ENCODE measurements at regions not wholly inside any gene's neighbourhood (a gene's known extent, or its start where the extent isn't known, plus 50 kb on each side); places are given as distances from the start of the nearest gene placed in this dataset.

DNA sequence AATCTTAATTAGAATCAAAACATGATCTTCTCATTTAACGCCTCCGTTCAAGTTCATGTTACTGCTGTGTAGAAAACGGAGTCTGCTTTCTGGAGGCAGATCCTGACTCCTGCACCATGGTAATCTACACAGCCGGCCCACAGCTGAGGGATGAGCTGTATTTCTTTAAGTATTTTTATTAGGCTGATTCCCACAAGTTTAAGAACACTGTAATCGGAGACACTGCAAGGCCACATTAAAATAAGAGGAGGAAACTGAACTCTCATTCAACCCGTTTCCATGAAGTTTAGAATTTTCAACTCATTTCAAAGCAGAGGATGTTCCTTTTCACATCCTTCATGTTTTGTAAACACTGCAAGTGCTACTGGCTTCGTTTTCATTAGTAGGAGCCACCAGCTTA is 372.2 kb downstream of the NFIB start:
- no peak for TF ChIP-seq ZFP3 (CRISPR knock-in tag; IDR thresholded peaks at IDR 0.05)
- TF ChIP-seq ZFP30 (CRISPR knock-in tag; IDR thresholded peaks at IDR 0.05): no peak
- no peak for TF ChIP-seq RARB (CRISPR knock-in tag; IDR thresholded peaks at IDR 0.05)
- TF ChIP-seq TSHZ2 (CRISPR knock-in tag; IDR thresholded peaks at IDR 0.05): no peak
- no peak for TF ChIP-seq CSRNP3 (CRISPR knock-in tag; IDR thresholded peaks at IDR 0.05)
- TF ChIP-seq OSR1 (CRISPR knock-in tag; IDR thresholded peaks at IDR 0.05): no peak
- TF ChIP-seq, protein P1, sequence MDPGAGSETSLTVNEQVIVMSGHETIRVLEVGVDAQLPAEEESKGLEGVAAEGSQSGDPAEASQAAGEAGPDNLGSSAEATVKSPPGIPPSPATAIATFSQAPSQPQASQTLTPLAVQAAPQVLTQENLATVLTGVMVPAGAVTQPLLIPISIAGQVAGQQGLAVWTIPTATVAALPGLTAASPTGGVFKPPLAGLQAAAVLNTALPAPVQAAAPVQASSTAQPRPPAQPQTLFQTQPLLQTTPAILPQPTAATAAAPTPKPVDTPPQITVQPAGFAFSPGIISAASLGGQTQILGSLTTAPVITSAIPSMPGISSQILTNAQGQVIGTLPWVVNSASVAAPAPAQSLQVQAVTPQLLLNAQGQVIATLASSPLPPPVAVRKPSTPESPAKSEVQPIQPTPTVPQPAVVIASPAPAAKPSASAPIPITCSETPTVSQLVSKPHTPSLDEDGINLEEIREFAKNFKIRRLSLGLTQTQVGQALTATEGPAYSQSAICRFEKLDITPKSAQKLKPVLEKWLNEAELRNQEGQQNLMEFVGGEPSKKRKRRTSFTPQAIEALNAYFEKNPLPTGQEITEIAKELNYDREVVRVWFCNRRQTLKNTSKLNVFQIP (CRISPR knock-in tag; IDR thresholded peaks at IDR 0.05; ENCODE audit: borderline replicate concordance, low read depth): no peak
- no peak for TF ChIP-seq CSDC2 (CRISPR knock-in tag; IDR thresholded peaks at IDR 0.05)
- TF ChIP-seq ISL1 (CRISPR knock-in tag; IDR thresholded peaks at IDR 0.05): no peak
- no peak for TF ChIP-seq ARNTL (CRISPR knock-in tag; IDR thresholded peaks at IDR 0.05; ENCODE audit: borderline replicate concordance, low read depth)
- TF ChIP-seq CREB5 (CRISPR knock-in tag; IDR thresholded peaks at IDR 0.05; ENCODE audit: low read depth): no peak
- TF ChIP-seq, protein P2, sequence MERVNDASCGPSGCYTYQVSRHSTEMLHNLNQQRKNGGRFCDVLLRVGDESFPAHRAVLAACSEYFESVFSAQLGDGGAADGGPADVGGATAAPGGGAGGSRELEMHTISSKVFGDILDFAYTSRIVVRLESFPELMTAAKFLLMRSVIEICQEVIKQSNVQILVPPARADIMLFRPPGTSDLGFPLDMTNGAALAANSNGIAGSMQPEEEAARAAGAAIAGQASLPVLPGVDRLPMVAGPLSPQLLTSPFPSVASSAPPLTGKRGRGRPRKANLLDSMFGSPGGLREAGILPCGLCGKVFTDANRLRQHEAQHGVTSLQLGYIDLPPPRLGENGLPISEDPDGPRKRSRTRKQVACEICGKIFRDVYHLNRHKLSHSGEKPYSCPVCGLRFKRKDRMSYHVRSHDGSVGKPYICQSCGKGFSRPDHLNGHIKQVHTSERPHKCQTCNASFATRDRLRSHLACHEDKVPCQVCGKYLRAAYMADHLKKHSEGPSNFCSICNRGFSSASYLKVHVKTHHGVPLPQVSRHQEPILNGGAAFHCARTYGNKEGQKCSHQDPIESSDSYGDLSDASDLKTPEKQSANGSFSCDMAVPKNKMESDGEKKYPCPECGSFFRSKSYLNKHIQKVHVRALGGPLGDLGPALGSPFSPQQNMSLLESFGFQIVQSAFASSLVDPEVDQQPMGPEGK (CRISPR knock-in tag; IDR thresholded peaks at IDR 0.05; ENCODE audit: borderline replicate concordance): no peak
- TF ChIP-seq PPARA (CRISPR knock-in tag; IDR thresholded peaks at IDR 0.05; ENCODE audit: borderline replicate concordance): no peak
- TF ChIP-seq TOX (CRISPR knock-in tag; IDR thresholded peaks at IDR 0.05; ENCODE audit: borderline replicate concordance): no peak

All from SK-N-SH treated with all-trans-retinoic acid at 6 μM for 48 hours (cell line).